ENCODE measurements at regions not wholly inside any gene's neighbourhood (a gene's known extent, or its start where the extent isn't known, plus 50 kb on each side); places are given as distances from the start of the nearest gene placed in this dataset.

- CTCF ChIA-PET = no interaction called here
- ATAC-seq = no peak
- WGBS (ENCODE audit: missing lambda C conversion rate) = under 1% methylated on average over 3 of the region's 3 CpGs
These were observed 442.9 kb downstream of the EDEM1 start for GRCh38 chr3:5630406-5630805.

GRCh38 chr3:5633960-5634359 is 446.5 kb downstream of the EDEM1 start:
- no peak overlapping the region for H3K27ac ChIP-seq
- POLR2A ChIA-PET = no interaction called here
- no peak overlapping the region for H3K4me3 ChIP-seq
- TF ChIP-seq EHMT2 (IDR thresholded peaks at IDR 0.05; ENCODE audit: low read depth) (no peak), EHF (CRISPR knock-in tag; IDR thresholded peaks at IDR 0.05) (no peak), POLR2A (IDR thresholded peaks at IDR 0.05; ENCODE audit: low read length) (no peak), HOXB13 (CRISPR knock-in tag; IDR thresholded peaks at IDR 0.05; ENCODE audit: low read depth) (no peak), KDM5A (IDR thresholded peaks at IDR 0.05) (no peak), RFX5 (IDR thresholded peaks at IDR 0.05) (no peak), ZSCAN20 (CRISPR knock-in tag; IDR thresholded peaks at IDR 0.05) (no peak), MAFK (IDR thresholded peaks at IDR 0.05; ENCODE audit: partially characterized antibody) (no peak), JUN (IDR thresholded peaks at IDR 0.05) (no peak), RAD21 (conservative IDR thresholded peaks at IDR 0.05 in 1 of 2, IDR thresholded peaks at IDR 0.05 in 1 of 2) (no peak), ESRRA (IDR thresholded peaks at IDR 0.05; ENCODE audit: borderline replicate concordance, low read length) (no peak), USF2 (IDR thresholded peaks at IDR 0.05) (no peak), RCOR1 (IDR thresholded peaks at IDR 0.05; ENCODE audit: low read depth, low read length) (no peak)
- no peak for ATAC-seq
- no peak for DNase-seq (ENCODE audit: low read depth in 1 of 2, low spot score in 1 of 2)
- CTCF ChIA-PET = no interaction called here
- H3K9me3 ChIP-seq = no peaks in the 10 kb centered on the region
- FAIRE-seq = no peak
- 16% methylated on average over 10 of the region's 10 CpGs for WGBS (ENCODE audit: missing lambda C conversion rate)
- H3K4me1 ChIP-seq = no peaks in the 10 kb centered on the region
- H3K4me2 ChIP-seq = no peak overlapping the region

More at GRCh38 chr3:5630406-5630805, 442.9 kb downstream of the EDEM1 start:
- Histone ChIP-seq H3K4me3 (no peak overlapping the region), H3K4me2 (no peak overlapping the region), H3K4me1 (no peaks in the 10 kb centered on the region), H3K27ac (no peak overlapping the region), H3K9me3 (no peaks in the 10 kb centered on the region)
- no peak for TF ChIP-seq RNF2 (IDR thresholded peaks at IDR 0.05; ENCODE audit: borderline replicate concordance, low read depth)
- TF ChIP-seq RARB (CRISPR knock-in tag; IDR thresholded peaks at IDR 0.05) = no peak
- FAIRE-seq (no peak), DNase-seq (ENCODE audit: low read depth in 1 of 2, low spot score in 1 of 2) (no peak)
- POLR2A ChIA-PET = no interaction called here

- Histone ChIP-seq H3K4me2 (no peak overlapping the region), H3K4me1 (no peaks in the 10 kb centered on the region), H3K9me3 (no peaks in the 10 kb centered on the region), H3K27ac (no peak overlapping the region), H3K4me3 (no peak overlapping the region)
- TF ChIP-seq FOSB (CRISPR knock-in tag; IDR thresholded peaks at IDR 0.05) (no peak), MAZ (IDR thresholded peaks at IDR 0.05; ENCODE audit: borderline replicate concordance, low read depth, low read length) (no peak), HOXA7 (CRISPR knock-in tag; IDR thresholded peaks at IDR 0.05) (no peak)
- FAIRE-seq (no peak), DNase-seq (ENCODE audit: low read depth in 1 of 2, low spot score in 1 of 2) (no peak), ATAC-seq (no peak)
- WGBS (ENCODE audit: missing lambda C conversion rate) = 15% methylated on average over 6 of the region's 6 CpGs
- ChIA-PET POLR2A (no interaction called here), CTCF (no interaction called here)
These were observed 446.9 kb downstream of the EDEM1 start for GRCh38 chr3:5634411-5634810.

GRCh38 chr3:5635746-5636145 is 448.2 kb downstream of the EDEM1 start:
- H3K27ac ChIP-seq = no peak overlapping the region
- TF ChIP-seq HOXB13 (CRISPR knock-in tag; IDR thresholded peaks at IDR 0.05; ENCODE audit: low read depth) (no peak), CHD2 (IDR thresholded peaks at IDR 0.05; ENCODE audit: low read length, partially characterized antibody) (no peak), RARB (CRISPR knock-in tag; IDR thresholded peaks at IDR 0.05) (no peak), CTCF (IDR thresholded peaks at IDR 0.05) (no peak), ESRRA (IDR thresholded peaks at IDR 0.05; ENCODE audit: borderline replicate concordance, low read length) (no peak), SMC3 (IDR thresholded peaks at IDR 0.05) (no peak), ELK1 (IDR thresholded peaks at IDR 0.05; ENCODE audit: low read depth, low read length) (no peak)
- ChIA-PET CTCF (no interaction called here), POLR2A (no interaction called here)
- no peaks in the 10 kb centered on the region for H3K9me3 ChIP-seq
- H3K4me1 ChIP-seq = no peaks in the 10 kb centered on the region
- no peak for FAIRE-seq
- 4% methylated on average over 2 of the region's 2 CpGs for WGBS (ENCODE audit: missing lambda C conversion rate)
- no peak for ATAC-seq
- no peak for DNase-seq (ENCODE audit: low read depth in 1 of 2, low spot score in 1 of 2)
- no peak overlapping the region for H3K4me2 ChIP-seq
- H3K4me3 ChIP-seq = no peak overlapping the region

All from A549 (cell line).